ENCODE measurements at regions not wholly inside any gene's neighbourhood (a gene's known extent, or its start where the extent isn't known, plus 50 kb on each side); places are given as distances from the start of the nearest gene placed in this dataset.

DNA sequence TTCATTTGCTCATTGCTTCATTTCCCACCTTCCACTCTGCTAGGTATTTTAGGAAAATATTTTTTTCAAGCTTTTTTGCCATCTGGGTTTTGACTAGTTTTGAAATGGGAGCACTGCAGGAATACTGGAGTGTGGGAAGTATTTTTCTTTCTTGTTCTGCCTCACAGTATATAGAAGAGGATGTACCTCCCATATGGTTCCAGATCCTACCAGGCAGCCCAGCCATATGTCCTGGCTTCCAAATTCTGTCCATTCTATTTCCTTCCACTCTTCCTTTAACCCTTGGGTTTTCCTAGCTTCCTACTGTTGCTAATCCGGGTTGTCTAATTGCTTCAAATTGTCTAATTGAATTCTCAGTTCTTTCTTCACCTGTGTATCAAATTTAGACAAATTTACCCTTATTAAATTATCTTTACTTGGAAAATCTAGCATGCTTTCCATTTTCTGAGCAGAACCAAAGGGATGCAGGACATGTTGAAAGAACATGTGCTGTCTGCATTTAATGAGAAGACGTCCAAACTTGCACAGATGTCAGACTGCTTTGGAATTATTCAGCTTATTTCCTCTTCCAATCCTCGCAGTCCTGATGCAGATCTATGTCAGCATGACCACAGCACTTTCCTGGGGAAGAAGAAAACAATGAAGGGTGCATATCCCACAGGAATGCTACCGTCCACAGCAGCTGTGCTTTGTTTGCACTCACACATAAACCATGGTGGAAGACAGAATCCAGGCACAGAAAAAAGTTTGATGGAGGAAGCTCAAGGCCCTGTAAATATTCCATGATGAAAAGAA is 1273.9 kb upstream of the MAP3K7 start:
- peak; percentile 54 to 74 for DNase-seq (ENCODE audit: low read depth in 2 of 2)
- Histone ChIP-seq H3K27ac (ENCODE audit: insufficient read depth, low read length) (no peak overlapping the region), H2AFZ (ENCODE audit: low read length) (no peak overlapping the region)

DNA sequence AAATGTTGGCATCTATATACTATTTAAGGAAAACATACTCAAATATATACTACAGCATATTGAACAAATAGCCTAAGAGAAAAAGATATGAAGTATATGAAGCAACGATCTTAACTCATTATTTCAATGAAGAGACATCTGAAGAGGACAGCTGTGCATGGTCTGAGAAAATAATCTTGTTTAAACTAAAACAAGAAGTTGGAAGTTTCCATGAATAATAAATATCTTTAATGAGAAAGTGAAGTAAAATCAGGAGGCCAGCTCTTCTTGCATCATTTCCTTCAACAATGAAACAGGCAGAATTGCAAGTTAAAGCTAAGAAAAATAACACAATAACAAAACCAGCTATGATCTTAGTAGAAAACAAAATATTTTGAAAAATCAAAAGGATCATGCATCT is 1265.4 kb upstream of the MAP3K7 start:
- Histone ChIP-seq H4K20me1 (ENCODE audit: control insufficient read depth, extremely low read depth, insufficient read depth, low read length) (no peaks in the 10 kb centered on the region), H3K4me2 (ENCODE audit: extremely low read depth, insufficient read depth, low read length) (no peak overlapping the region), H3K27me3 (ENCODE audit: control insufficient read depth, insufficient read depth, low read length) (no peaks in the 10 kb centered on the region), H3K79me2 (ENCODE audit: control insufficient read depth, insufficient read depth, low read length) (no peaks in the 10 kb centered on the region), H3K36me3 (ENCODE audit: control insufficient read depth, insufficient read depth, low read length) (no peaks in the 10 kb centered on the region), H3K9ac (ENCODE audit: insufficient read depth, low read length) (no peak overlapping the region), H3K27ac (ENCODE audit: insufficient read depth, low read length) (no peak overlapping the region), H3K9me3 (ENCODE audit: control insufficient read depth, insufficient read depth, low read depth, low read length) (no peaks in the 10 kb centered on the region), H2AFZ (ENCODE audit: low read length) (no peak overlapping the region), H3K4me3 (replicated peaks in 1 of 4; ENCODE audit: control extremely low read depth in 1 of 4, insufficient read depth in 1 of 4, low read depth in 3 of 4, low read length in 4 of 4) (no peak overlapping the region), H3K4me1 (ENCODE audit: control insufficient read depth, extremely low read depth, insufficient read depth, low read length) (no peaks in the 10 kb centered on the region)
- TF ChIP-seq EZH2 (IDR thresholded peaks at IDR 0.05; ENCODE audit: low read length, missing control alignments): no peak
- TF ChIP-seq, protein P1, sequence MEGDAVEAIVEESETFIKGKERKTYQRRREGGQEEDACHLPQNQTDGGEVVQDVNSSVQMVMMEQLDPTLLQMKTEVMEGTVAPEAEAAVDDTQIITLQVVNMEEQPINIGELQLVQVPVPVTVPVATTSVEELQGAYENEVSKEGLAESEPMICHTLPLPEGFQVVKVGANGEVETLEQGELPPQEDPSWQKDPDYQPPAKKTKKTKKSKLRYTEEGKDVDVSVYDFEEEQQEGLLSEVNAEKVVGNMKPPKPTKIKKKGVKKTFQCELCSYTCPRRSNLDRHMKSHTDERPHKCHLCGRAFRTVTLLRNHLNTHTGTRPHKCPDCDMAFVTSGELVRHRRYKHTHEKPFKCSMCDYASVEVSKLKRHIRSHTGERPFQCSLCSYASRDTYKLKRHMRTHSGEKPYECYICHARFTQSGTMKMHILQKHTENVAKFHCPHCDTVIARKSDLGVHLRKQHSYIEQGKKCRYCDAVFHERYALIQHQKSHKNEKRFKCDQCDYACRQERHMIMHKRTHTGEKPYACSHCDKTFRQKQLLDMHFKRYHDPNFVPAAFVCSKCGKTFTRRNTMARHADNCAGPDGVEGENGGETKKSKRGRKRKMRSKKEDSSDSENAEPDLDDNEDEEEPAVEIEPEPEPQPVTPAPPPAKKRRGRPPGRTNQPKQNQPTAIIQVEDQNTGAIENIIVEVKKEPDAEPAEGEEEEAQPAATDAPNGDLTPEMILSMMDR (conservative IDR thresholded peaks at IDR 0.05 in 1 of 2, IDR thresholded peaks at IDR 0.05 in 1 of 2; ENCODE audit: low read depth in 1 of 2, low read length in 2 of 2): no peak
- peak in 1 of 2 donors; percentile 33 for DNase-seq (ENCODE audit: low read depth in 2 of 2)

More for the DNA sequence above, 1273.9 kb upstream of the MAP3K7 start:
- H3K36me3 ChIP-seq (ENCODE audit: control insufficient read depth, insufficient read depth, low read length): no peaks in the 10 kb centered on the region
- no peak overlapping the region for H3K4me2 ChIP-seq (ENCODE audit: extremely low read depth, insufficient read depth, low read length)
- no peak overlapping the region for H3K9ac ChIP-seq (ENCODE audit: insufficient read depth, low read length)
- no peaks in the 10 kb centered on the region for H3K27me3 ChIP-seq (ENCODE audit: control insufficient read depth, insufficient read depth, low read length)
- no peaks in the 10 kb centered on the region for H3K4me1 ChIP-seq (ENCODE audit: control insufficient read depth, extremely low read depth, insufficient read depth, low read length)
- H3K9me3 ChIP-seq (ENCODE audit: control insufficient read depth, insufficient read depth, low read depth, low read length): no peaks in the 10 kb centered on the region
- no peak overlapping the region for H3K4me3 ChIP-seq (replicated peaks in 1 of 4; ENCODE audit: control extremely low read depth in 1 of 4, insufficient read depth in 1 of 4, low read depth in 3 of 4, low read length in 4 of 4)
- no peaks in the 10 kb centered on the region for H4K20me1 ChIP-seq (ENCODE audit: control insufficient read depth, extremely low read depth, insufficient read depth, low read length)
- no peaks in the 10 kb centered on the region for H3K79me2 ChIP-seq (ENCODE audit: control insufficient read depth, insufficient read depth, low read length)
- TF ChIP-seq EZH2 (IDR thresholded peaks at IDR 0.05; ENCODE audit: low read length, missing control alignments): no peak
- TF ChIP-seq, protein P1 (conservative IDR thresholded peaks at IDR 0.05 in 1 of 2, IDR thresholded peaks at IDR 0.05 in 1 of 2; ENCODE audit: low read depth in 1 of 2, low read length in 2 of 2): no peak

DNA sequence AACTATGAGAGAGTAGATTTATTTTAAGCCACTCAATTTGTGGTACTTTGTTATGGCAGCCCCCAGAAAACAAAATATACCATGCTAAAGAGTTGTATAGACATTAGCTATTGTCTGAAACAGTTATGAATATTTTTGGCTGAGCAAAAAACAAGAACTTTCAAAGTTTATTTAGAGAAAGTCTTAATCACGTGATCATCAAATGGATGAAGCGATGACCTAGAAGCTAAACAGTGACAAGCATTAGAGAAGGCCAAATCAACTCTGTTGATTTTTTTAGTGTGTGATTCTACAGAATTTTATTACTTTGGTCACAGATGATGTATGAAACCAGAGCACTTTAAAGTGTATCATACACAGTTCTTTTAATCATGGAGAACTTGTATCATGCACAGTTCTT is 1247.9 kb upstream of the MAP3K7 start:
- Histone ChIP-seq H3K27ac (ENCODE audit: insufficient read depth, low read length) (no peak overlapping the region), H3K9me3 (ENCODE audit: control insufficient read depth, insufficient read depth, low read depth, low read length) (no peaks in the 10 kb centered on the region), H3K9ac (ENCODE audit: insufficient read depth, low read length) (no peak overlapping the region), H3K79me2 (ENCODE audit: control insufficient read depth, insufficient read depth, low read length) (no peaks in the 10 kb centered on the region), H3K4me2 (ENCODE audit: extremely low read depth, insufficient read depth, low read length) (no peak overlapping the region), H3K4me1 (ENCODE audit: control insufficient read depth, extremely low read depth, insufficient read depth, low read length) (no peaks in the 10 kb centered on the region), H4K20me1 (ENCODE audit: control insufficient read depth, extremely low read depth, insufficient read depth, low read length) (no peaks in the 10 kb centered on the region), H3K4me3 (replicated peaks in 1 of 4; ENCODE audit: control extremely low read depth in 1 of 4, insufficient read depth in 1 of 4, low read depth in 3 of 4, low read length in 4 of 4) (no peak overlapping the region), H3K27me3 (ENCODE audit: control insufficient read depth, insufficient read depth, low read length) (no peaks in the 10 kb centered on the region), H3K36me3 (ENCODE audit: control insufficient read depth, insufficient read depth, low read length) (no peaks in the 10 kb centered on the region), H2AFZ (ENCODE audit: low read length) (no peak overlapping the region)
- DNase-seq (ENCODE audit: low read depth in 2 of 2): no peak
- TF ChIP-seq, protein P1 (conservative IDR thresholded peaks at IDR 0.05 in 1 of 2, IDR thresholded peaks at IDR 0.05 in 1 of 2; ENCODE audit: low read depth in 1 of 2, low read length in 2 of 2): no peak
- no peak for TF ChIP-seq EZH2 (IDR thresholded peaks at IDR 0.05; ENCODE audit: low read length, missing control alignments)

All from fibroblast of lung (primary cell).